Suprapubic skin (tissue), 4 donors: ENCODE measurements at regions not wholly inside any gene's neighbourhood (a gene's known extent, or its start where the extent isn't known, plus 50 kb on each side); places are given as distances from the start of the nearest gene placed in this dataset.

ENCODE experiments used
- DNase-seq, 2 donors: peaks; one replicate each; pipeline ENCODE4 v3.0.0-alpha.2; 2019; ENCODE audit warnings: low spot score in 2 of 2
- H3K27ac ChIP-seq: fragments of 200-600 bp; sonication (generic); one replicate; pipeline ENCODE4 v1.5.1; 2019
- H3K27me3 ChIP-seq: fragments of 200-600 bp; sonication (generic); one replicate; pipeline ENCODE4 v1.5.1; 2019
- H3K36me3 ChIP-seq: fragments of 200-600 bp; sonication (generic); one replicate; pipeline ENCODE4 v1.5.1; 2019
- H3K4me1 ChIP-seq: fragments of 200-600 bp; sonication (generic); one replicate; pipeline ENCODE4 v1.5.1; 2019
- H3K4me3 ChIP-seq: fragments of 200-600 bp; sonication (generic); one replicate; pipeline ENCODE4 v1.5.1; 2019; ENCODE audit warnings: mild to moderate bottlenecking
- H3K9me3 ChIP-seq: fragments of 200-600 bp; sonication (generic); one replicate; pipeline ENCODE4 v1.5.1; 2019
- CTCF ChIP-seq, 2 donors: fragments of 200-600 bp in 1 of 2; fragments of 450-650 bp in 1 of 2; sonication (generic) in 1 of 2; IDR thresholded peaks; one replicate each; pipeline ENCODE4 v1.5.1; 2016 to 2019; ENCODE audit warnings: antibody characterized with exemption in 2 of 2, mild to moderate bottlenecking in 1 of 2, moderate library complexity in 1 of 2
- EP300 ChIP-seq: sonication (generic); formaldehyde crosslinking; IDR thresholded peaks from one replicate; pipeline ENCODE4 v1.6.1; 2017; ENCODE audit warnings: antibody characterized with exemption
- POLR2A ChIP-seq, 2 donors: fragments of 450-650 bp; IDR thresholded peaks; one replicate each; pipeline ENCODE4 v1.6.1; 2017; ENCODE audit warnings: antibody characterized with exemption in 2 of 2, mild to moderate bottlenecking in 2 of 2, moderate library complexity in 2 of 2
- POLR2AphosphoS5 ChIP-seq, 3 donors: sonication (generic); formaldehyde crosslinking; IDR thresholded peaks; one replicate each; pipeline ENCODE4 v1.6.1; 2017; ENCODE audit warnings: antibody characterized with exemption in 3 of 3
- WGBS: methylation state at CpG from one replicate; pipeline ENCODE4 v1.1.5; 2018; 5-methylcytosine and 5-hydroxymethylcytosine counted together

- 80% methylated on average over 5 of the region's 5 CpGs for WGBS
- H3K27ac ChIP-seq: no peak overlapping the region
- no peaks in the 10 kb centered on the region for H3K27me3 ChIP-seq
- no peaks in the 10 kb centered on the region for H3K4me1 ChIP-seq
- H3K36me3 ChIP-seq: no peaks in the 10 kb centered on the region
- no peak overlapping the region for H3K4me3 ChIP-seq
- H3K9me3 ChIP-seq: no peaks in the 10 kb centered on the region
- no peak for DNase-seq
- TF ChIP-seq POLR2AphosphoS5 (IDR thresholded peaks at IDR 0.05) (no peak), EP300 (no peak), POLR2A (IDR thresholded peaks at IDR 0.05) (no peak), CTCF (IDR thresholded peaks at IDR 0.05) (no peak)
Measured at GRCh38 chr10:55446441-55447002, 645.5 kb upstream of the PCDH15 start.

- no peaks in the 10 kb centered on the region for H3K36me3 ChIP-seq
- no peaks in the 10 kb centered on the region for H3K27me3 ChIP-seq
- no peaks in the 10 kb centered on the region for H3K4me1 ChIP-seq
- 88% methylated on average over 2 of the region's 2 CpGs for WGBS
- H3K9me3 ChIP-seq: no peaks in the 10 kb centered on the region
- no peak for DNase-seq
- H3K27ac ChIP-seq: no peak overlapping the region
- no peak overlapping the region for H3K4me3 ChIP-seq
- TF ChIP-seq EP300: no peak
- TF ChIP-seq POLR2AphosphoS5 (IDR thresholded peaks at IDR 0.05): no peak
- no peak for TF ChIP-seq POLR2A (IDR thresholded peaks at IDR 0.05)
- TF ChIP-seq CTCF (IDR thresholded peaks at IDR 0.05): no peak
Measured at GRCh38 chr10:55441777-55442176, 640.7 kb upstream of the PCDH15 start.

- DNase-seq: no peak
- 92% methylated on average over 9 of the region's 9 CpGs for WGBS
- Histone ChIP-seq H3K27ac (no peak overlapping the region), H3K9me3 (no peaks in the 10 kb centered on the region), H3K4me1 (no peaks in the 10 kb centered on the region), H3K27me3 (no peaks in the 10 kb centered on the region), H3K36me3 (no peaks in the 10 kb centered on the region), H3K4me3 (no peak overlapping the region)
- no peak for TF ChIP-seq EP300
- TF ChIP-seq POLR2AphosphoS5 (IDR thresholded peaks at IDR 0.05): no peak
- TF ChIP-seq CTCF (IDR thresholded peaks at IDR 0.05): no peak
- no peak for TF ChIP-seq POLR2A (IDR thresholded peaks at IDR 0.05)
Measured at GRCh38 chr10:55426138-55426537, 625.1 kb upstream of the PCDH15 start.

GRCh38 chr10:55410415-55410885 lies 609.4 kb upstream of the PCDH15 start:
- WGBS: 50% methylated on average over 7 of the region's 7 CpGs
- H3K27me3 ChIP-seq: no peaks in the 10 kb centered on the region
- H3K36me3 ChIP-seq: no peaks in the 10 kb centered on the region
- no peak overlapping the region for H3K27ac ChIP-seq
- TF ChIP-seq POLR2AphosphoS5 (IDR thresholded peaks at IDR 0.05) (no peak), CTCF (IDR thresholded peaks at IDR 0.05) (no peak), EP300 (no peak), POLR2A (IDR thresholded peaks at IDR 0.05) (no peak)
- peaks cover 5% of the 10 kb centered on the region for H3K4me1 ChIP-seq
- H3K4me3 ChIP-seq: no peak overlapping the region
- DNase-seq: no peak
- H3K9me3 ChIP-seq: no peaks in the 10 kb centered on the region

- Histone ChIP-seq H3K9me3 (no peaks in the 10 kb centered on the region), H3K27me3 (no peaks in the 10 kb centered on the region), H3K27ac (no peak overlapping the region), H3K4me3 (no peak overlapping the region), H3K4me1 (no peaks in the 10 kb centered on the region), H3K36me3 (no peaks in the 10 kb centered on the region)
- 69% methylated on average over 6 of the region's 6 CpGs for WGBS
- no peak for TF ChIP-seq EP300
- no peak for TF ChIP-seq POLR2AphosphoS5 (IDR thresholded peaks at IDR 0.05)
- TF ChIP-seq POLR2A (IDR thresholded peaks at IDR 0.05): no peak
- no peak for TF ChIP-seq CTCF (IDR thresholded peaks at IDR 0.05)
- no peak for DNase-seq
Measured at GRCh38 chr10:55404094-55404493, 603.1 kb upstream of the PCDH15 start.
